SH-SY5Y (cell line): ENCODE measurements at regions not wholly inside any gene's neighbourhood (a gene's known extent, or its start where the extent isn't known, plus 50 kb on each side); places are given as distances from the start of the nearest gene placed in this dataset.

ENCODE experiments used
- GATA2 ChIP-seq: IDR thresholded peaks from 2 replicates; pipeline ENCODE4 v1.6.1; 2011; ENCODE audit warnings: mild to moderate bottlenecking, low read depth, low read length
- GATA3 ChIP-seq: IDR thresholded peaks from 2 replicates; pipeline ENCODE4 v1.6.1; 2011; ENCODE audit warnings: low read depth, mild to moderate bottlenecking, low read length, moderate library complexity

GRCh38 chr5:89300426-89300970 lies 417.5 kb upstream of the MEF2C start:
- TF ChIP-seq GATA2 = no peak
- no peak for TF ChIP-seq GATA3
